Fibroblast of lung (primary cell): ENCODE measurements at regions not wholly inside any gene's neighbourhood (a gene's known extent, or its start where the extent isn't known, plus 50 kb on each side); places are given as distances from the start of the nearest gene placed in this dataset.

Experiments used
- EZH2 ChIP-seq: IDR thresholded peaks from 2 replicates; pipeline ENCODE4 v1.5.1; 2012; ENCODE audit warnings: low read length, control low read depth, mild to moderate bottlenecking; ENCODE audit errors: missing control alignments
- TF ChIP-seq, protein P1 (sequence below), 2 donors: IDR thresholded peaks in 1 of 2; conservative IDR thresholded peaks in 1 of 2; 1 replicate in 1 of 2; 2 replicates in 1 of 2; pipeline ENCODE4 v1.5.1; 2011 to 2012; ENCODE audit warnings: low read length in 2 of 2, control low read depth in 1 of 2, inconsistent platforms in 1 of 2, low read depth in 1 of 2, mild to moderate bottlenecking in 1 of 2

DNA sequence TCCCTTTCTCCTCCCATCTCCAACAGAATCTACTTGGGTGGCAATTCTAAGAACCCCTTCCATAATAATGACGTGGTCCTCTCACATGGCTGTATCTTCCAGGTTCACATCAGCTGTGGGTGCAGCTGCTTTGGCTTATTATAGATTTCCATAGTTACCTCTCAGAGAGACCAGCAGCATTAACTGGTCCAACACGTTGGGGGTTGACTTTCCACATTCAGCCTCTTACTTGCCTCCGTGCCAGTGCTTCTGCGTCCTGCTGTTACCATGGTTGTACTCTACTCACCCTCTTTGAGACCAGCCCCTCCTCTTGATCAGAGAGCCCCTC, 570.7 kb downstream of the PLCL1 start:
- TF ChIP-seq, protein P1, sequence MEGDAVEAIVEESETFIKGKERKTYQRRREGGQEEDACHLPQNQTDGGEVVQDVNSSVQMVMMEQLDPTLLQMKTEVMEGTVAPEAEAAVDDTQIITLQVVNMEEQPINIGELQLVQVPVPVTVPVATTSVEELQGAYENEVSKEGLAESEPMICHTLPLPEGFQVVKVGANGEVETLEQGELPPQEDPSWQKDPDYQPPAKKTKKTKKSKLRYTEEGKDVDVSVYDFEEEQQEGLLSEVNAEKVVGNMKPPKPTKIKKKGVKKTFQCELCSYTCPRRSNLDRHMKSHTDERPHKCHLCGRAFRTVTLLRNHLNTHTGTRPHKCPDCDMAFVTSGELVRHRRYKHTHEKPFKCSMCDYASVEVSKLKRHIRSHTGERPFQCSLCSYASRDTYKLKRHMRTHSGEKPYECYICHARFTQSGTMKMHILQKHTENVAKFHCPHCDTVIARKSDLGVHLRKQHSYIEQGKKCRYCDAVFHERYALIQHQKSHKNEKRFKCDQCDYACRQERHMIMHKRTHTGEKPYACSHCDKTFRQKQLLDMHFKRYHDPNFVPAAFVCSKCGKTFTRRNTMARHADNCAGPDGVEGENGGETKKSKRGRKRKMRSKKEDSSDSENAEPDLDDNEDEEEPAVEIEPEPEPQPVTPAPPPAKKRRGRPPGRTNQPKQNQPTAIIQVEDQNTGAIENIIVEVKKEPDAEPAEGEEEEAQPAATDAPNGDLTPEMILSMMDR (conservative IDR thresholded peaks at IDR 0.05 in 1 of 2, IDR thresholded peaks at IDR 0.05 in 1 of 2; ENCODE audit: low read depth in 1 of 2, low read length in 2 of 2) = no peak
- no peak for TF ChIP-seq EZH2
